HL-60 (cell line): ENCODE measurements at regions not wholly inside any gene's neighbourhood (a gene's known extent, or its start where the extent isn't known, plus 50 kb on each side); places are given as distances from the start of the nearest gene placed in this dataset.

Experiments used
- DNase-seq, 2 experiments: peaks; one replicate each; pipeline ENCODE4 v3.0.0-alpha.2; 2010 to 2020; ENCODE audit warnings: low read depth in 1 of 2, low spot score in 1 of 2
- H3K27ac ChIP-seq: fragments of 250-450 bp; sonication (Bioruptor Pico); replicated peaks from 2 replicates; pipeline ENCODE4 v1.5.1; 2020; ENCODE audit warnings: mild to moderate bottlenecking, moderate library complexity
- H3K27me3 ChIP-seq: fragments of 250-450 bp; sonication (Bioruptor Pico); 2 replicates; pipeline ENCODE4 v1.5.1; 2021; ENCODE audit warnings: mild to moderate bottlenecking, moderate library complexity; ENCODE audit not compliant: insufficient read depth, poor library complexity, severe bottlenecking
- H3K4me3 ChIP-seq: replicated peaks from 2 replicates; pipeline ENCODE4 v1.5.1; 2011; ENCODE audit warnings: mild to moderate bottlenecking, control low read depth, low read length; ENCODE audit not compliant: insufficient read depth
- GABPA ChIP-seq: IDR thresholded peaks from 2 replicates; pipeline ENCODE4 v1.6.1; 2012; ENCODE audit warnings: low read depth
- POLR2AphosphoS5 ChIP-seq: IDR thresholded peaks from 2 replicates; pipeline ENCODE4 v1.6.1; 2012; ENCODE audit warnings: low read depth
- REST ChIP-seq: IDR thresholded peaks from 2 replicates; pipeline ENCODE4 v1.6.1; 2012; ENCODE audit warnings: low read depth; ENCODE audit not compliant: insufficient replicate concordance
- SPI1 ChIP-seq: IDR thresholded peaks from 2 replicates; pipeline ENCODE4 v1.6.1; 2012; ENCODE audit warnings: low read depth, mild to moderate bottlenecking, borderline replicate concordance
- TF ChIP-seq, protein P1 (sequence below): IDR thresholded peaks from one replicate; pipeline ENCODE4 v1.5.1; 2011; ENCODE audit warnings: low read length, control low read depth, inconsistent platforms; ENCODE audit not compliant: insufficient read depth

DNA sequence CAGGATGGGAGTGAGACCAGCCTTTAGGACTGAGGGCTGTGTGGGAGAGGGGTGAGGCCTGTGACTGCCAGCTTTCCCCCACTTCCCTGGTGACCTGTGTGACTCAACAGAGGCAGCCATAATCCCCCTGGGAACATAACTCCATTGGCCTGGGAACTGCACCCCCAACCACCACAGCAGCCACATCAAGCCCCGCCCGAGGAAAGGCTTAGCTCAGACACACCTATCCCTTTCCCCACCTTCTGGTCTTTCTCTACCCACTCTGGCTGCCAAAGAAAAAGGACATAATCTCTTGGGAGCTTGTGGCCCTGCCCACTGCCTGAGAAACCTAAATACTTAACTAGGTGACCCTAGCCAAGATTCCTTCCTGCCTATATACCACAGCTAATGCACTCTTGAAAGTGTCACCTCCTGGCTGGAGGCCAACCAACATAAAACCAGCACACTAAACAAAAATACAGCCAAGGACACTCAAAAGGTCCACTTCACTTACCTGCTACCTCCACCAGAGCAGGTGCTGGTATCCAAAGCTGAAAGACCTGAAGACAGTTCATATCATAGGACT lies 406.6 kb upstream of the CAMK1G start:
- no peak overlapping the region for H3K4me3 ChIP-seq
- H3K27ac ChIP-seq: no peak overlapping the region
- H3K27me3 ChIP-seq: no peaks in the 10 kb centered on the region
- DNase-seq: no peak
- TF ChIP-seq POLR2AphosphoS5 (no peak), SPI1 (no peak), REST (no peak), GABPA (no peak)
- TF ChIP-seq, protein P1, sequence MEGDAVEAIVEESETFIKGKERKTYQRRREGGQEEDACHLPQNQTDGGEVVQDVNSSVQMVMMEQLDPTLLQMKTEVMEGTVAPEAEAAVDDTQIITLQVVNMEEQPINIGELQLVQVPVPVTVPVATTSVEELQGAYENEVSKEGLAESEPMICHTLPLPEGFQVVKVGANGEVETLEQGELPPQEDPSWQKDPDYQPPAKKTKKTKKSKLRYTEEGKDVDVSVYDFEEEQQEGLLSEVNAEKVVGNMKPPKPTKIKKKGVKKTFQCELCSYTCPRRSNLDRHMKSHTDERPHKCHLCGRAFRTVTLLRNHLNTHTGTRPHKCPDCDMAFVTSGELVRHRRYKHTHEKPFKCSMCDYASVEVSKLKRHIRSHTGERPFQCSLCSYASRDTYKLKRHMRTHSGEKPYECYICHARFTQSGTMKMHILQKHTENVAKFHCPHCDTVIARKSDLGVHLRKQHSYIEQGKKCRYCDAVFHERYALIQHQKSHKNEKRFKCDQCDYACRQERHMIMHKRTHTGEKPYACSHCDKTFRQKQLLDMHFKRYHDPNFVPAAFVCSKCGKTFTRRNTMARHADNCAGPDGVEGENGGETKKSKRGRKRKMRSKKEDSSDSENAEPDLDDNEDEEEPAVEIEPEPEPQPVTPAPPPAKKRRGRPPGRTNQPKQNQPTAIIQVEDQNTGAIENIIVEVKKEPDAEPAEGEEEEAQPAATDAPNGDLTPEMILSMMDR: no peak

DNA sequence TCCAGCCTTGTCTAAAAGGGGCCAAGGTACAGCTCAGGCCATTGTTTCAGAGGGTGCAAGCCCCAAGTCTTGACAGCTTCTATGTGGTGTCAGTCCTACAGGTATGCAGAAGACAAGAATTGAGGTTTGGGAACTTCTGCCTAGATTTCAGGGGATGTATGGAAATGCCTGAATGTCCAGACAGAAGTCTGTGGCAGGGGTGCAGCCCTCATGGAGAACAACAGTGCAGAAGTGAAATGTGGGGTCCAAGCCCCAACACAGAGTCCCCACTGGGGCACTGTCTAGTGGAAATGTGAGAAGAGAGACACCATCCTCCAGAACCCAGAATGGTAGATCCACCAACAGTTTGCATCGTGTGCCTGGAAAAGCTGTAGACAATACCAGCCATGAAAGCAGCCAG lies 400.3 kb upstream of the CAMK1G start:
- DNase-seq: no peak
- Histone ChIP-seq H3K27me3 (no peaks in the 10 kb centered on the region), H3K4me3 (no peak overlapping the region), H3K27ac (no peak overlapping the region)
- TF ChIP-seq SPI1: no peak
- TF ChIP-seq, protein P1: no peak

GRCh38 chr1:209187589-209187988 lies 395.9 kb upstream of the CAMK1G start:
- H3K27me3 ChIP-seq: no peaks in the 10 kb centered on the region
- TF ChIP-seq POLR2AphosphoS5 (no peak), REST (no peak), GABPA (no peak), SPI1 (no peak)
- TF ChIP-seq, protein P1: no peak
- no peak overlapping the region for H3K4me3 ChIP-seq
- no peak for DNase-seq
- H3K27ac ChIP-seq: no peak overlapping the region

DNA sequence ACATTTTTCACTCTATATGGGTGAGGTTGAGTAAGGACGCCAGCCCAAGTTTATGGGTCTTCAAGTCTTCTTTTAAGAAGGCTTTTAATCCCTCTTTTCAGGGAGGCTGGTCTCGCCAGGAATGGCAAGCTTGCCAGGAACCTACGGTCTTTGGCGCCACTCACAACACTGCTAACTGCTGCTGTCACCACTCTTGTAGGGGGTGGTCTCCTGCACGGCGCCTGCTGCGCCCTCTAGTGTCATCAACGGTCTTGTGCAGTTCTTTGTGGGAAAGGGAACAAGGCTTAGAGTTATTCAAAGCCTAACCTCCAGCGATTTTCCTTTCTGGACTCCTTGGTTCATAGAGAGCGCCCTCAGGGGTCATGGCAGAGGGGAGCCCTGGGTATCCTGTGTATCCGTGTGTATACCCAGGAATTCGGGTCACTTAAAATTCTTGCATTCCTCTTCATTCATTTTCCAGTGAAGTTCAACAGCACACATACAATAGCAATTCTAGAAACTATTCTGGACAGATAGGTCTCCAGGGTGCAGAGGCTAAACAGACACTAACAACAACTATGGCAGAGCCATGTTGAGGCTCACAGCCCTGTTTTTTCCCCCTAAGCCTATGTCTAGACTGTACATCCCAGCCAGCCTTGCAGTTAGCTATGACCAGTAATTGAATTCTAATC lies 392.8 kb upstream of the CAMK1G start:
- H3K27ac ChIP-seq: no peak overlapping the region
- peak; percentile 16 to 31 for DNase-seq
- TF ChIP-seq GABPA: no peak
- TF ChIP-seq, protein P1: peak; percentile 54
- no peak overlapping the region for H3K4me3 ChIP-seq
- H3K27me3 ChIP-seq: no peaks in the 10 kb centered on the region
